H1 (cell line): ENCODE measurements at regions not wholly inside any gene's neighbourhood (a gene's known extent, or its start where the extent isn't known, plus 50 kb on each side); places are given as distances from the start of the nearest gene placed in this dataset.

ENCODE experiments used
- CTCF ChIA-PET: fragments of 300-600 bp; sonication (Branson Sonifier 250); formaldehyde crosslinking; loops from one replicate; lab custom pipeline; 2021; ENCODE audit not compliant: partially characterized antibody; lab: Charles Lee
- POLR2A ChIA-PET: fragments of 300-600 bp; sonication (Branson Sonifier 250); formaldehyde crosslinking; loops from one replicate; lab custom pipeline; 2021; ENCODE audit warnings: inconsistent platforms; ENCODE audit not compliant: partially characterized antibody; lab: Charles Lee
- DNase-seq, 2 experiments: peaks; one replicate each; pipeline versions ENCODE4 v3.0.0 to v3.0.0-alpha.2; 2010 to 2022; ENCODE audit warnings: low spot score in 2 of 2, low read depth in 1 of 2, mixed read lengths in 1 of 2
- FAIRE-seq: peaks from 2 replicates; lab custom pipeline; 2011; peaks lifted over from hg19 to GRCh38; lab: Jason Lieb, UNC
- H2AFZ ChIP-seq: 2 replicates; pipeline ENCODE4 v1.8.1; 2012; ENCODE audit warnings: low read length, inconsistent platforms
- H2AK5ac ChIP-seq: 2 replicates; pipeline ENCODE4 v1.6.1; 2013; ENCODE audit warnings: low read depth, low read length
- H2BK120ac ChIP-seq: replicated peaks from 2 replicates; pipeline ENCODE3; 2013; ENCODE audit warnings: low read depth, low read length, inconsistent platforms
- H2BK12ac ChIP-seq: 2 replicates; pipeline ENCODE4 v1.6.1; 2013; ENCODE audit warnings: low read depth, low read length
- H2BK15ac ChIP-seq: 2 replicates; pipeline ENCODE4 v1.6.1; 2013; ENCODE audit warnings: low read length
- H2BK20ac ChIP-seq: 2 replicates; pipeline ENCODE4 v1.6.1; 2013; ENCODE audit warnings: low read length
- H2BK5ac ChIP-seq: 2 replicates; pipeline ENCODE4 v1.6.1; 2013; ENCODE audit warnings: low read depth, low read length
- H3K14ac ChIP-seq: 2 replicates; pipeline ENCODE4 v1.6.1; 2013; ENCODE audit warnings: inconsistent platforms; ENCODE audit not compliant: insufficient read length
- H3K18ac ChIP-seq: 2 replicates; pipeline ENCODE4 v1.6.1; 2013; ENCODE audit warnings: low read length; ENCODE audit errors: extremely low read depth
- H3K23ac ChIP-seq: 2 replicates; pipeline ENCODE4 v1.6.1; 2013; ENCODE audit warnings: inconsistent platforms; ENCODE audit not compliant: insufficient read length
- H3K23me2 ChIP-seq: 2 replicates; pipeline ENCODE4 v1.6.1; 2013; ENCODE audit warnings: low read depth, low read length
- H3K27ac ChIP-seq: 2 replicates; pipeline ENCODE4 v1.6.1; 2011; ENCODE audit warnings: low read depth, low read length, inconsistent platforms
- H3K27me3 ChIP-seq, 4 experiments: replicated peaks in 1 of 4; 1 replicate in 1 of 4; 2 replicates in 3 of 4; pipeline versions ENCODE4 v1.6.1 to v1.8.1; 2011 to 2013; ENCODE audit warnings: low read length in 3 of 4, mild to moderate bottlenecking in 3 of 4, inconsistent platforms in 2 of 4, mixed read lengths in 2 of 4, moderate library complexity in 1 of 4; ENCODE audit not compliant: control insufficient read depth in 3 of 4, insufficient read depth in 3 of 4; ENCODE audit errors: extremely low read depth in 1 of 4
- H3K36me3 ChIP-seq, 4 experiments: 2 replicates each; pipeline versions ENCODE4 v1.6.1 to v1.8.1; 2011 to 2013; ENCODE audit warnings: mild to moderate bottlenecking in 4 of 4, low read length in 3 of 4, moderate library complexity in 2 of 4, control low read depth in 1 of 4, inconsistent platforms in 1 of 4; ENCODE audit not compliant: insufficient read depth in 4 of 4, control insufficient read depth in 2 of 4
- H3K4ac ChIP-seq: replicated peaks from 2 replicates; pipeline ENCODE3; 2013; ENCODE audit warnings: low read length, low read depth, mixed read lengths, inconsistent platforms; ENCODE audit not compliant: insufficient read length
- H3K4me1 ChIP-seq, 4 experiments: replicated peaks in 1 of 4; 1 replicate in 1 of 4; 2 replicates in 3 of 4; pipeline versions ENCODE4 v1.6.1 to v1.8.1; 2011 to 2013; ENCODE audit warnings: low read length in 3 of 4, inconsistent platforms in 2 of 4, mixed read lengths in 1 of 4; ENCODE audit not compliant: insufficient read depth in 4 of 4, control insufficient read depth in 3 of 4
- H3K4me2 ChIP-seq, 2 experiments: 2 replicates each; pipeline versions ENCODE4 v1.6.1 to v1.8.1; 2011 to 2013; ENCODE audit warnings: low read depth in 2 of 2, low read length in 2 of 2, control low read depth in 1 of 2, inconsistent platforms in 1 of 2, mild to moderate bottlenecking in 1 of 2; ENCODE audit not compliant: insufficient read depth in 1 of 2
- H3K4me3 ChIP-seq, 4 experiments: fragments of 200-600, 300-600 bp in 1 of 4; sonication (generic), shearing (Covaris generic), sonication (Bioruptor Twin) in 1 of 4; 2 replicates each; pipeline versions ENCODE4 v1.5.1 to v1.8.1; 2011 to 2016; ENCODE audit warnings: low read length in 4 of 4, low read depth in 3 of 4, control low read depth in 2 of 4, inconsistent platforms in 2 of 4, mild to moderate bottlenecking in 2 of 4, mixed read lengths in 1 of 4, moderate library complexity in 1 of 4; ENCODE audit not compliant: insufficient read depth in 2 of 4; ENCODE audit errors: extremely low read depth in 1 of 4
- H3K56ac ChIP-seq: replicated peaks from 2 replicates; pipeline ENCODE3; 2013; ENCODE audit warnings: low read depth, mild to moderate bottlenecking, mixed read lengths, low read length, inconsistent platforms; ENCODE audit not compliant: insufficient read length
- H3K79me1 ChIP-seq: 2 replicates; pipeline ENCODE4 v1.6.1; 2013; ENCODE audit warnings: low read depth, low read length, control low read depth
- H3K79me2 ChIP-seq, 2 experiments: 2 replicates each; pipeline versions ENCODE4 v1.6.1 to v1.8.1; 2012 to 2013; ENCODE audit warnings: low read length in 2 of 2, mild to moderate bottlenecking in 2 of 2, inconsistent platforms in 1 of 2; ENCODE audit not compliant: insufficient read depth in 2 of 2, control insufficient read depth in 1 of 2
- H3K9ac ChIP-seq, 4 experiments: replicated peaks in 1 of 4; 1 replicate in 1 of 4; 2 replicates in 3 of 4; pipeline versions ENCODE4 v1.6.1 to v1.8.1; 2011 to 2013; ENCODE audit warnings: low read depth in 3 of 4, low read length in 3 of 4, control low read depth in 2 of 4, mild to moderate bottlenecking in 2 of 4, moderate library complexity in 2 of 4, inconsistent platforms in 1 of 4; ENCODE audit errors: extremely low read depth in 1 of 4
- H3K9me3 ChIP-seq, 2 experiments: 2 replicates each; pipeline versions ENCODE4 v1.6.1 to v1.8.1; 2012 to 2013; ENCODE audit warnings: mild to moderate bottlenecking in 2 of 2, moderate library complexity in 2 of 2, control low read depth in 1 of 2, inconsistent platforms in 1 of 2, low read depth in 1 of 2, low read length in 1 of 2, mixed read lengths in 1 of 2; ENCODE audit not compliant: insufficient read depth in 2 of 2
- H4K20me1 ChIP-seq, 2 experiments: replicated peaks in 1 of 2; 2 replicates each; pipeline versions ENCODE3 to v1.8.1; 2011 to 2013; ENCODE audit warnings: inconsistent platforms in 2 of 2, low read length in 2 of 2, mild to moderate bottlenecking in 1 of 2; ENCODE audit not compliant: insufficient read depth in 2 of 2, control insufficient read depth in 1 of 2
- H4K5ac ChIP-seq: 2 replicates; pipeline ENCODE4 v1.6.1; 2013; ENCODE audit warnings: low read length, low read depth, mixed read lengths, inconsistent platforms; ENCODE audit not compliant: insufficient read length
- H4K8ac ChIP-seq: 2 replicates; pipeline ENCODE4 v1.8.0; 2013; ENCODE audit warnings: mild to moderate bottlenecking, moderate library complexity, low read length, inconsistent platforms; ENCODE audit not compliant: insufficient read depth; ENCODE audit errors: extremely low read depth
- H4K91ac ChIP-seq: replicated peaks from 2 replicates; pipeline ENCODE3; 2013; ENCODE audit warnings: low read length, mixed read lengths, inconsistent platforms; ENCODE audit not compliant: insufficient read length
- CBX8 ChIP-seq: fragments of 300-800, 300-1000 bp; sonication (generic); IDR thresholded peaks from 2 replicates; pipeline ENCODE4 v1.7.1; 2016; ENCODE audit warnings: low read depth, low read length, borderline replicate concordance
- WGBS, 2 experiments: shearing (Covaris generic) in 1 of 2; methylation state at CpG; one replicate each; pipeline versions ENCODE4 v1.1.6 to v1.1.7; 2013 to 2015; ENCODE audit warnings: low lambda C conversion rate in 2 of 2, mixed read lengths in 2 of 2, inconsistent platforms in 1 of 2, low coverage in 1 of 2, missing lambda C conversion rate in 1 of 2; ENCODE audit not compliant: insufficient replicate concordance in 2 of 2, insufficient coverage in 1 of 2, insufficient read length in 1 of 2; ENCODE audit errors: extremely low coverage in 1 of 2, missing lambda C conversion rate in 1 of 2; 5-methylcytosine and 5-hydroxymethylcytosine counted together

DNA sequence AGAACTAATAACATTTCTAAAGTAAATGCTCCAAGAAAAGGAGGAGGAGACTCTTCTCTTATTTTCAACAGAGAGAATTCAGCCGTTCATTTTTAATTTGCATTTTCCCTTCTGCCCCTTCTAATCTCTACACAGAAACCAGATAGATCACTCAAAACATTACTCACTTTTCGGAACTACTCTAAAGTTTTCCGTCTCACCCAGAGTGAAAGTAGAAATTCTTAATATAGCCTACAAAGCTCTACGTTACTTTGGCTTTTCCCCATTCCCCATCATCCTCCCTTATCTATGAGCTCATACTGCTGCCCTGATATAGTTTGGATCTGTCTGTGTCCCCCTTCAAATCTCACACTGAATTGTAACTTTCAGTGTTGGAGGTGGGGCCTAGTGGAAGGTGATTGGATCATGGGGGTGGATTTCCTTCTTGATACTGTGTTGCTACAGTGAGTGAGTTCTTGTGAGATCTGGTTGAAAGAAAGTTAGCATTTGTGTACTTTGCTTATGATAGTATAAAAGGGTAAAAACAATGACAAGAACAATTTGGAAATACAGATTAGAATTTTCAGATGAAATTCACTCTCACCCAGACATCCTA is 188.2 kb downstream of the AMY1C start:
- Histone ChIP-seq H3K23me2 (no peaks in the 10 kb centered on the region), H3K56ac (no peak overlapping the region), H4K5ac (no peak overlapping the region), H3K27ac (no peak overlapping the region), H4K8ac (no peak overlapping the region), H3K14ac (no peak overlapping the region), H3K79me2 (no peaks in the 10 kb centered on the region), H3K4me3 (no peak overlapping the region), H2BK5ac (no peak overlapping the region), H2AFZ (no peak overlapping the region), H3K4ac (no peak overlapping the region), H2AK5ac (no peak overlapping the region), H2BK12ac (no peak overlapping the region), H2BK120ac (no peak overlapping the region), H3K27me3 (peaks cover 1 to 5% (median 4%) of the 10 kb centered on the region in 4 experiments; a peak in 4 of 7 replicates), H3K9ac (no peak overlapping the region), H3K36me3 (no peaks in the 10 kb centered on the region), H3K9me3 (no peaks in the 10 kb centered on the region), H2BK20ac (no peak overlapping the region), H3K23ac (no peak overlapping the region), H3K79me1 (no peaks in the 10 kb centered on the region), H4K91ac (no peak overlapping the region), H4K20me1 (no peaks in the 10 kb centered on the region), H3K18ac (no peak overlapping the region), H3K4me1 (no peaks in the 10 kb centered on the region), H2BK15ac (no peak overlapping the region), H3K4me2 (no peak overlapping the region)
- POLR2A ChIA-PET: no interaction called here
- CTCF ChIA-PET: interaction anchor here (0.6 kb wide), 1 partner anchor 684 kb away, joined by 3 read pairs; no protein-coding TSS in a partner anchor
- no peak for TF ChIP-seq CBX8
- DNase-seq (no peak), FAIRE-seq (no peak)
- WGBS, 2 experiments: 79% methylated on average over 4 of the region's 4 CpGs; no CpG with 5 or more reads in 1 of the 2 experiments
